GM19035 (cell line): ENCODE measurements at regions not wholly inside any gene's neighbourhood (a gene's known extent, or its start where the extent isn't known, plus 50 kb on each side); places are given as distances from the start of the nearest gene placed in this dataset.

ENCODE experiments used
- ATAC-seq: cut with Tn5 transposase; IDR thresholded peaks from one replicate; pipeline ENCODE4 v1.9.1; 2021; ENCODE audit not compliant: unreplicated experiment

DNA sequence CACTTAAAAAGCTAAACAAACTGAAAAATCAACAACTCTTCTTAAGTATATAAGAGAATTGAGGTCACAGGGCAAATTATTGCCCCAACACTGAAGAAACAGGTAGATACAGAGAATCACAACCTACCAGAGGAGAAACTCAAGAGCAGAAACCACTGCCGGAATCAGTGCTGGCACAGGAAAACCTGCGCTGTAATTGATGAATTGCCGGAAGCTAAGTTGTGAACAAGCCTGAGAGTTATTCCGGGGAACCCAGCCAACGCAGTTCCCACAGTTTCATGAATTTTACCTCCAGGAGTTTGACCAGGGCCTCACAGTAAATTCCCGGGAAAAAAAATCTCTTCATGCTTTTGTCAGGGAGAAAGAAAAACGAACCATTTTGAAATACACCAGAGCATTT is 657.1 kb upstream of the BRINP3 start:
- no peak for ATAC-seq

- ATAC-seq, result no peak
Measured at GRCh38 chr1:191140038-191140437, 662.4 kb upstream of the BRINP3 start.

GRCh38 chr1:191142748-191143147 is 665.1 kb upstream of the BRINP3 start:
- no peak for ATAC-seq

DNA sequence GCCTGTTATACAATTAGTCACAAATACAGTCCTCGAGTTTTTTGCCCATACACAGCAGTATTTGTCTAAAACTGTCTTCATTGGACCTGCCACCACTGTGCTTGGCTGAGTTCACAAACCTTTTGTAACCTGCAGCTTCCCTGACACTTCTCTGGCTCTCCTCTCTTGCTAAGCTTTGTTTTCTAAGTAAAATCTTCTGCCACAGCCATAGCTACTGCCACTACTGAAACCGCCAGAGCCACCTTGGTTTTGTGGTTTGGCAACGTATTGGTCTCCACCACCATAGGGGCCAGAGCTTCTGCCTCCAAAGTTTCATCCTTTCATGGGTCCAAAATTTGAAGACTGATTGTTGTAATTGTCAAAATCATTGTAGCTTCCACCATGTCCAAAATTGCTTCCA is 668.2 kb upstream of the BRINP3 start:
- ATAC-seq, result no peak

- ATAC-seq, result no peak
Measured at GRCh38 chr1:191151321-191151807, 673.7 kb upstream of the BRINP3 start.

GRCh38 chr1:191152776-191153175 is 675.1 kb upstream of the BRINP3 start:
- ATAC-seq, result no peak

GRCh38 chr1:191155178-191155577 is 677.5 kb upstream of the BRINP3 start:
- ATAC-seq, result no peak

- no peak for ATAC-seq
Measured at GRCh38 chr1:191160837-191161236, 683.2 kb upstream of the BRINP3 start.

GRCh38 chr1:191162762-191163161 is 685.1 kb upstream of the BRINP3 start:
- no peak for ATAC-seq

GRCh38 chr1:191163621-191164020 is 686.0 kb upstream of the BRINP3 start:
- ATAC-seq, result no peak

DNA sequence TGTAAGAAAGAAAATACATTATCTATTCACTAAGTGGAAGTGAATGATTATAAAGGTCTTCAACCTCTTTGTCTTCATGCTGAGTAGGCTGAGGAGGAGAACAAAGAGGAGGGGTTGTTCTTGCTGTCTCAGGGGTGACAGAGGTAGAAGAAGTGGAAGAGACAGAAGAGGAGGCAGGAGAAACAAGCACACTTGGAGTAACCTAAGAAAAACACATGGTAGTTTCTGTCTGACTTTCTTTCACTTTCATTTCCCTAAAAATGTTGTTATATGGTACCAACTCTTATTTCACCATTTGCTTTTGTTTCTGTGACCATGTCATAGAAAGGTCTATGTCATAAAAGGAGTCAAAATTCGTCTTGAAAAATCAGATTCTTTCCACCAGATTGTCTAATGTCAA is 696.6 kb upstream of the BRINP3 start:
- ATAC-seq, result peak; percentile 98

DNA sequence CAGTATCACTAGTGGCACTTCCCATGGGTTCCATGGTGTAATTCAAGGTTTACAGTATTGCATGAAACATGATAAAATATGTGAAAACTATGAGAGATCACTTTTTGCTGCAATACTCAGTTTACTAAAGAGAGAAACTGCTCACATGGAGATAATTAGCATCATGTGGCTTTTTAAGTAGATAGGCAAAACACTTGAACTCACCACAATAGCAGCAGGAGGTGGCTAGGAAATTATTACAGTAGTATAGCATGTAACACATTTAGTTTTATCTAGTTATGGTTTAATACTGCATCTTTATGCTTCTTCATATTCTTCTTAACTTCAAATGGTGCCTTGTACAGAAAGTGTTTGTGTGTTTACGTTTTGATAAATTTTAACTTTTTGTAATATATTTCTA is 698.5 kb upstream of the BRINP3 start:
- no peak for ATAC-seq

DNA sequence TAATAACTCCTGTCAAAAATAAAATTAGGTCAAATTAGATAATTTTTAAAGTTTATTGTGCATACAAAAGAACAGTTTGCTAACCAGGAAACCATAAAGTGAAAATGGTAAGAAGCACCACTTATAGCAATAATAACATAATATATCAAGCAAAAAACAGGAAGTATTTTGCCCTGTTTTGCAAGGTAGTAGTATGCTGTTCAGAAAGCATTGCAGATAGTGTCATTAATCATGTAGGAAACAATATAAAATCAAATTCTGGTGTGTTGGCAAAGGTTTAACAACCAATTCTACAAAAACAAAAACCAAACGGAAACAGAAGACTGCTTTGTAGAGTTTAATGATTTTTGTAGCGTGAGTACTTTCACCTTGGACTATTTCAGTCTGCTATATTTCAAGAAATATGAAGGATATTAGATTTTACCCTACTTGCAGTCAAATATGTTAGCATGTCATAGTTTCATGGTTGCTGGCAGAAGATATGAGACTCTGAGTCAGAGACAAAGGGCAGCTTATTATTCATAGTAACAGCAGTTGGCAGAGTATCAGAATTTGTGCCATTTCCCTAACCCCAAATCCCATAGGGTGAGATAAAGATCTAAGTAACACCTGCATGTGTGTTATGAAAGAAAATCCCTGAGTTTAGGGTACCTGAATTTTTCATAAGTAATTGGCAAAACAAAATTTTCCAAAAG is 729.0 kb upstream of the BRINP3 start:
- ATAC-seq, result no peak

- ATAC-seq, result no peak
Measured at GRCh38 chr1:191222206-191222605, 744.5 kb upstream of the BRINP3 start.

DNA sequence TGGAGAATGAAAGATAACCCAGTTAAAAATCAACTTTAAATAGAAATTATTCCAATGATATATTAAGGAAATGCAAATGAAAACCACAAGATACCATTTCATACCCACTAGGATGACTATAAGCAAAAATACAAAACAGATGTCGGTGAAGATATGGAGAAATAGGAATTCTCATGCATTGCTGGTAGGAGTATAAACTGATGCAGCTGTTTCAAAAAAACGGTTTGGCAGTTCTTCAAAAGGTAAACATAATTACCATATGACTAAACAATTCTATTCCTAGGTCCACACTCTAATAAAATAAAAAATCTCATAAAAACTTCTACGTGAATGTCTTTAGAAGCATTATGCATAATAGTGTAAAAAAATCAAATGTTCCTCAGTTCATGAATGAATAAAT is 763.3 kb upstream of the BRINP3 start:
- ATAC-seq, result no peak

- ATAC-seq, result peak; percentile 75
Measured at GRCh38 chr1:191255354-191256054, 777.8 kb upstream of the BRINP3 start.

DNA sequence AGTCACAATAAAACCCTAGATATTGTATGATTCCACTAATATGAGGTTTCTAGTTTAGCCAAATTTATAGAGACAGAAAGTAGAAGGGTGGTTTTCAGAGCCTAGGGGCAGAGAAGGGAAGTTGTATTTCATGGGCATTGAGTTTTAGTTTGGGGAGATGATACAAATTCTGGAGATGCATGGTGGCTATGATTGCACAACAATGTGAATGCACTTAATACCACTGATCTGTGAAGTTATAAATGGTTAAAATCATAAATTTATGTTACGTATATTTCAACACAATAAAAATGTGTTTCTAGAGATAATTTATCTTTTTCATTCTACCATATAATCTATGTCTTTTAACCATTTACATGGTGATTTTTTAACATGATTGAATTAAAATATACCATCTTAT is 779.3 kb upstream of the BRINP3 start:
- ATAC-seq, result no peak

GRCh38 chr1:191260056-191260455 is 782.4 kb upstream of the BRINP3 start:
- no peak for ATAC-seq

GRCh38 chr1:191261111-191261510 is 783.4 kb upstream of the BRINP3 start:
- no peak for ATAC-seq

- no peak for ATAC-seq
Measured at GRCh38 chr1:191279266-191279800, 801.7 kb upstream of the BRINP3 start.

- ATAC-seq, result no peak
Measured at GRCh38 chr1:191284175-191284574, 806.5 kb upstream of the BRINP3 start.

- no peak for ATAC-seq
Measured at GRCh38 chr1:191290441-191290840, 812.8 kb upstream of the BRINP3 start.
